IMR-90 (cell line): ENCODE measurements at regions not wholly inside any gene's neighbourhood (a gene's known extent, or its start where the extent isn't known, plus 50 kb on each side); places are given as distances from the start of the nearest gene placed in this dataset.

ENCODE experiments used
- ATAC-seq: fragments of 200-7000 bp; cut with Tn5 transposase; 2 replicates; pipeline ENCODE4 v1.9.1; 2020; ENCODE audit warnings: low read depth, mild to moderate bottlenecking, moderate library complexity
- BruUV-seq: library from RNA; stranded (reverse); fragments of 400-500 nt; replicated peaks from 2 replicates; lab custom pipeline; 2021; lab: Mats Ljungman, UMichigan
- CTCF ChIA-PET: fragments of 300-600 bp; formaldehyde crosslinking; extraction: SDS; loops from one replicate; lab custom pipeline; 2021; ENCODE audit warnings: antibody characterized with exemption; lab: Yijun Ruan, JAX
- POLR2A ChIA-PET: fragments of 300-600 bp; sonication (Branson Sonifier 250); formaldehyde crosslinking; loops from one replicate; lab custom pipeline; 2022; ENCODE audit warnings: antibody characterized with exemption; ENCODE audit not compliant: unreplicated experiment; lab: Charles Lee
- DNase-seq: peaks from one replicate; pipeline ENCODE4 v3.0.0; 2013
- H2AFZ ChIP-seq: replicated peaks from 2 replicates; pipeline ENCODE3; 2013; ENCODE audit warnings: low read length, mild to moderate bottlenecking; ENCODE audit not compliant: poor library complexity
- H2AK5ac ChIP-seq: 2 replicates; pipeline ENCODE4 v1.6.1; 2013; ENCODE audit warnings: low read depth, low read length, inconsistent platforms
- H2AK9ac ChIP-seq: replicated peaks from 2 replicates; pipeline ENCODE3; 2013; ENCODE audit warnings: mild to moderate bottlenecking, low read depth, low read length, moderate library complexity; ENCODE audit not compliant: poor library complexity
- H2BK120ac ChIP-seq: 2 replicates; pipeline ENCODE4 v1.6.1; 2013; ENCODE audit warnings: low read depth, low read length, inconsistent platforms
- H2BK15ac ChIP-seq: 3 replicates; pipeline ENCODE4 v1.6.1; 2013; ENCODE audit warnings: low read depth, low read length, inconsistent platforms
- H2BK20ac ChIP-seq: 2 replicates; pipeline ENCODE4 v1.6.1; 2013; ENCODE audit warnings: low read depth, mild to moderate bottlenecking, inconsistent platforms, low read length, moderate library complexity
- H2BK5ac ChIP-seq: 2 replicates; pipeline ENCODE4 v1.6.1; 2013; ENCODE audit warnings: mild to moderate bottlenecking, low read depth, low read length, inconsistent platforms; ENCODE audit not compliant: poor library complexity, severe bottlenecking
- H3K14ac ChIP-seq: replicated peaks from 2 replicates; pipeline ENCODE4 v1.6.1; 2013; ENCODE audit warnings: low read depth, low read length, inconsistent platforms
- H3K18ac ChIP-seq: 2 replicates; pipeline ENCODE4 v1.6.1; 2013; ENCODE audit warnings: low read depth, low read length, control low read depth
- H3K23ac ChIP-seq: 2 replicates; pipeline ENCODE4 v1.6.1; 2013; ENCODE audit warnings: low read depth, low read length, inconsistent platforms
- H3K27ac ChIP-seq: 2 replicates; pipeline ENCODE4 v1.5.1; 2013; ENCODE audit warnings: mild to moderate bottlenecking, control low read depth, low read length; ENCODE audit not compliant: insufficient read depth
- H3K27me3 ChIP-seq: 2 replicates; pipeline ENCODE4 v1.6.1; 2013; ENCODE audit warnings: low read length; ENCODE audit not compliant: control insufficient read depth, insufficient read depth
- H3K36me3 ChIP-seq: 2 replicates; pipeline ENCODE4 v1.6.1; 2013; ENCODE audit warnings: low read length, mixed read lengths; ENCODE audit not compliant: control insufficient read depth, insufficient read depth
- H3K4ac ChIP-seq: 2 replicates; pipeline ENCODE4 v1.6.1; 2013; ENCODE audit warnings: low read depth, low read length, inconsistent platforms
- H3K4me1 ChIP-seq: 2 replicates; pipeline ENCODE4 v1.6.1; 2013; ENCODE audit warnings: low read length, mixed read lengths; ENCODE audit not compliant: control insufficient read depth, insufficient read depth
- H3K4me2 ChIP-seq: 2 replicates; pipeline ENCODE4 v1.6.1; 2013; ENCODE audit warnings: low read depth, mild to moderate bottlenecking, control low read depth, low read length, moderate library complexity
- H3K4me3 ChIP-seq: 2 replicates; pipeline ENCODE4 v1.5.1; 2013; ENCODE audit warnings: low read depth, mild to moderate bottlenecking, control low read depth, low read length, moderate library complexity; ENCODE audit not compliant: insufficient read depth
- H3K56ac ChIP-seq: 2 replicates; pipeline ENCODE4 v1.6.1; 2013; ENCODE audit warnings: low read length, inconsistent platforms; ENCODE audit not compliant: insufficient read depth; ENCODE audit errors: extremely low read depth
- H3K79me1 ChIP-seq, 2 experiments: 2 replicates each; pipeline ENCODE4 v1.6.1; 2013; ENCODE audit warnings: low read length in 2 of 2, inconsistent platforms in 1 of 2, low read depth in 1 of 2
- H3K9ac ChIP-seq: 2 replicates; pipeline ENCODE4 v1.6.1; 2013; ENCODE audit warnings: low read depth, low read length, control low read depth
- H3K9me1 ChIP-seq: 2 replicates; pipeline ENCODE4 v1.6.1; 2013; ENCODE audit warnings: low read length, inconsistent platforms; ENCODE audit not compliant: insufficient read depth
- H3K9me3 ChIP-seq: 2 replicates; pipeline ENCODE4 v1.6.1; 2013; ENCODE audit warnings: low read length; ENCODE audit not compliant: control insufficient read depth, insufficient read depth
- H4K20me1 ChIP-seq: 2 replicates; pipeline ENCODE4 v1.6.1; 2013; ENCODE audit warnings: low read length, inconsistent platforms; ENCODE audit not compliant: insufficient read depth
- H4K5ac ChIP-seq: 2 replicates; pipeline ENCODE4 v1.6.1; 2013; ENCODE audit warnings: mild to moderate bottlenecking, low read depth, low read length, control low read depth
- H4K8ac ChIP-seq, 2 experiments: 2 replicates each; pipeline ENCODE4 v1.6.1; 2013; ENCODE audit warnings: low read depth in 2 of 2, low read length in 2 of 2, control low read depth in 1 of 2, inconsistent platforms in 1 of 2
- H4K91ac ChIP-seq: 2 replicates; pipeline ENCODE4 v1.6.1; 2013; ENCODE audit warnings: low read depth, low read length, inconsistent platforms; ENCODE audit not compliant: insufficient read depth
- BHLHE40 ChIP-seq: fragments of 150-350 bp; IDR thresholded peaks from 2 replicates; pipeline ENCODE4 v1.6.1; 2016; ENCODE audit warnings: mild to moderate bottlenecking, low read depth, low read length
- CEBPB ChIP-seq: IDR thresholded peaks from 2 replicates; pipeline ENCODE4 v1.6.1; 2012; ENCODE audit warnings: low read depth, low read length, improper control_type of control experiment
- CHD1 ChIP-seq: IDR thresholded peaks from 2 replicates; pipeline ENCODE4 v1.6.1; 2012; ENCODE audit warnings: low read depth, low read length, improper control_type of control experiment
- FOS ChIP-seq: fragments of 150-350 bp; IDR thresholded peaks from 2 replicates; pipeline ENCODE4 v1.6.1; 2016; ENCODE audit warnings: low read depth, low read length
- MAFK ChIP-seq: IDR thresholded peaks from 2 replicates; pipeline ENCODE4 v1.6.1; 2012; ENCODE audit warnings: low read depth, low read length, improper control_type of control experiment
- MAZ ChIP-seq: IDR thresholded peaks from 2 replicates; pipeline ENCODE4 v1.6.1; 2012; ENCODE audit warnings: low read depth, mild to moderate bottlenecking, low read length, improper control_type of control experiment, moderate library complexity, borderline replicate concordance
- MXI1 ChIP-seq: IDR thresholded peaks from 2 replicates; pipeline ENCODE4 v1.6.1; 2012; ENCODE audit warnings: low read depth, mild to moderate bottlenecking, low read length, moderate library complexity, borderline replicate concordance
- NFE2L2 ChIP-seq: fragments of 150-350 bp; IDR thresholded peaks from 2 replicates; pipeline ENCODE4 v1.6.1; 2016; ENCODE audit warnings: low read depth, mild to moderate bottlenecking, low read length
- POLR2A ChIP-seq: IDR thresholded peaks from 2 replicates; pipeline ENCODE4 v1.6.1; 2012; ENCODE audit warnings: mild to moderate bottlenecking, low read depth, low read length
- RAD21 ChIP-seq: IDR thresholded peaks from 2 replicates; pipeline ENCODE4 v1.6.1; 2012; ENCODE audit warnings: low read length, improper control_type of control experiment
- RCOR1 ChIP-seq: IDR thresholded peaks from 2 replicates; pipeline ENCODE4 v1.6.1; 2012; ENCODE audit warnings: mild to moderate bottlenecking, low read length, improper control_type of control experiment; ENCODE audit not compliant: insufficient replicate concordance
- RFX5 ChIP-seq: IDR thresholded peaks from 2 replicates; pipeline ENCODE4 v1.8.0; 2012; ENCODE audit warnings: low read depth, mild to moderate bottlenecking, low read length, moderate library complexity
- SMC3 ChIP-seq: fragments of 150-350 bp; IDR thresholded peaks from 2 replicates; pipeline ENCODE4 v1.6.1; 2016; ENCODE audit warnings: low read depth, mild to moderate bottlenecking, antibody characterized with exemption, low read length, moderate library complexity
- USF2 ChIP-seq: fragments of 150-350 bp; IDR thresholded peaks from 2 replicates; pipeline ENCODE4 v1.6.1; 2017; ENCODE audit warnings: mild to moderate bottlenecking, antibody characterized with exemption, low read length, low read depth
- WGBS, 2 experiments: methylation state at CpG; one replicate each; pipeline versions ENCODE4 v1.1.5 to v1.1.7; 2013; ENCODE audit warnings: missing lambda C conversion rate in 2 of 2; ENCODE audit not compliant: insufficient read length in 1 of 2; ENCODE audit errors: extremely low coverage in 2 of 2; 5-methylcytosine and 5-hydroxymethylcytosine counted together
- dilution Hi-C: fragments of 300-500 bp; cut with HindIII; formaldehyde crosslinking; loops from one replicate; pipeline ENCODE4 v1.14.3; 2018; ENCODE audit warnings: low sequenced_read_pairs; ENCODE audit not compliant: unreplicated experiment
- in situ Hi-C: fragments of 300-500 bp; cut with MboI; formaldehyde crosslinking; loops from 3 replicates; pipeline ENCODE4 v1.14.3; 2019; ENCODE audit warnings: low sequenced_read_pairs, inconsistent platforms, mixed read lengths
- intact Hi-C: fragments of 100-400 bp; cut with micrococcal nuclease; formaldehyde crosslinking; loops from 2 replicates; pipeline ENCODE4 v1.10.0; 2022
- TF ChIP-seq, protein P1 (sequence below): conservative IDR thresholded peaks from 2 replicates; pipeline ENCODE4 v1.5.1; 2012; ENCODE audit warnings: mild to moderate bottlenecking, low read depth, low read length, improper control_type of control experiment
- TF ChIP-seq, protein P2 (sequence below): fragments of 150-350 bp; IDR thresholded peaks from 2 replicates; pipeline ENCODE4 v1.6.1; 2016; ENCODE audit warnings: low read depth, mild to moderate bottlenecking, low read length, moderate library complexity, borderline replicate concordance

DNA sequence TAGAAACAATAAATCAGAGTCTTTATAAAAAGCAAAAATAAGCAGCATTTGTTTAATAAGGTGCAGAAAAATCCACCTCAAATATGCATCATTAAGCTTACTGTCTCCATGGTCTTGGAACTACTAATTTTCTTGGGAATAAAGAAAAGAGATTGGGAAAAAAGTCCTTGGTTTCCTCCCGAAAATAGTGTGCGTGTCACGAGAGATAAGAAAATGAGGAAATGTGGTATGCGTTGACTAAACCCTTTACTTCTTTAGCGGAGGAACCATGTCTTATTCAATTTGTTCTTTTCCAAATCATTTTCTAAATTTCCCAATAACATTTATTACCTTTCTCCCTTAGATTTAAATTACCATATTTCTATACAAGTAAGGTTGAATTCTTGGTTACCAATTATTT lies 54.1 kb upstream of the HBS1L start:
- no peak overlapping the region for H3K23ac ChIP-seq
- no peak overlapping the region for H2AFZ ChIP-seq
- no peak for DNase-seq
- H3K9ac ChIP-seq: no peak overlapping the region
- WGBS, 2 experiments: no CpG with 5 or more reads among the region's 5 CpGs
- no peak overlapping the region for H3K18ac ChIP-seq
- H2BK20ac ChIP-seq: no peak overlapping the region
- H3K4me2 ChIP-seq: no peak overlapping the region
- H4K91ac ChIP-seq: no peak overlapping the region
- no peak overlapping the region for H4K5ac ChIP-seq
- BruUV-seq: no TSS peak
- H3K4ac ChIP-seq: no peak overlapping the region
- H3K4me1 ChIP-seq: no peaks in the 10 kb centered on the region
- dilution Hi-C loops: no loop called here
- H2BK5ac ChIP-seq: no peak overlapping the region
- no peak overlapping the region for H2BK120ac ChIP-seq
- intact Hi-C loops: no loop called here
- no peaks in the 10 kb centered on the region for H4K20me1 ChIP-seq
- H2AK5ac ChIP-seq: no peak overlapping the region
- H3K27ac ChIP-seq: no peak overlapping the region
- in situ Hi-C loops: no loop called here
- no peak for ATAC-seq
- no peaks in the 10 kb centered on the region for H3K9me3 ChIP-seq
- no peaks in the 10 kb centered on the region for H3K36me3 ChIP-seq
- no peak overlapping the region for H2AK9ac ChIP-seq
- no peak overlapping the region for H2BK15ac ChIP-seq
- H3K9me1 ChIP-seq: no peaks in the 10 kb centered on the region
- H3K27me3 ChIP-seq: peaks cover 21% of the 10 kb centered on the region
- H3K14ac ChIP-seq: no peak overlapping the region
- ChIA-PET CTCF (no interaction called here), POLR2A (no interaction called here)
- TF ChIP-seq NFE2L2 (no peak), CHD1 (no peak), CEBPB (no peak), MXI1 (no peak), MAFK (no peak), FOS (no peak), SMC3 (no peak), RFX5 (no peak), RCOR1 (no peak), USF2 (no peak), POLR2A (no peak), BHLHE40 (no peak), RAD21 (no peak), MAZ (no peak)
- TF ChIP-seq, protein P1, sequence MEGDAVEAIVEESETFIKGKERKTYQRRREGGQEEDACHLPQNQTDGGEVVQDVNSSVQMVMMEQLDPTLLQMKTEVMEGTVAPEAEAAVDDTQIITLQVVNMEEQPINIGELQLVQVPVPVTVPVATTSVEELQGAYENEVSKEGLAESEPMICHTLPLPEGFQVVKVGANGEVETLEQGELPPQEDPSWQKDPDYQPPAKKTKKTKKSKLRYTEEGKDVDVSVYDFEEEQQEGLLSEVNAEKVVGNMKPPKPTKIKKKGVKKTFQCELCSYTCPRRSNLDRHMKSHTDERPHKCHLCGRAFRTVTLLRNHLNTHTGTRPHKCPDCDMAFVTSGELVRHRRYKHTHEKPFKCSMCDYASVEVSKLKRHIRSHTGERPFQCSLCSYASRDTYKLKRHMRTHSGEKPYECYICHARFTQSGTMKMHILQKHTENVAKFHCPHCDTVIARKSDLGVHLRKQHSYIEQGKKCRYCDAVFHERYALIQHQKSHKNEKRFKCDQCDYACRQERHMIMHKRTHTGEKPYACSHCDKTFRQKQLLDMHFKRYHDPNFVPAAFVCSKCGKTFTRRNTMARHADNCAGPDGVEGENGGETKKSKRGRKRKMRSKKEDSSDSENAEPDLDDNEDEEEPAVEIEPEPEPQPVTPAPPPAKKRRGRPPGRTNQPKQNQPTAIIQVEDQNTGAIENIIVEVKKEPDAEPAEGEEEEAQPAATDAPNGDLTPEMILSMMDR: no peak
- TF ChIP-seq, protein P2, sequence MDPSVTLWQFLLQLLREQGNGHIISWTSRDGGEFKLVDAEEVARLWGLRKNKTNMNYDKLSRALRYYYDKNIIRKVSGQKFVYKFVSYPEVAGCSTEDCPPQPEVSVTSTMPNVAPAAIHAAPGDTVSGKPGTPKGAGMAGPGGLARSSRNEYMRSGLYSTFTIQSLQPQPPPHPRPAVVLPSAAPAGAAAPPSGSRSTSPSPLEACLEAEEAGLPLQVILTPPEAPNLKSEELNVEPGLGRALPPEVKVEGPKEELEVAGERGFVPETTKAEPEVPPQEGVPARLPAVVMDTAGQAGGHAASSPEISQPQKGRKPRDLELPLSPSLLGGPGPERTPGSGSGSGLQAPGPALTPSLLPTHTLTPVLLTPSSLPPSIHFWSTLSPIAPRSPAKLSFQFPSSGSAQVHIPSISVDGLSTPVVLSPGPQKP: no peak
- H3K56ac ChIP-seq: no peak overlapping the region
- no peak overlapping the region for H4K8ac ChIP-seq
- no peaks in the 10 kb centered on the region for H3K79me1 ChIP-seq
- no peak overlapping the region for H3K4me3 ChIP-seq
